HG02678 (cell line): ENCODE measurements at regions not wholly inside any gene's neighbourhood (a gene's known extent, or its start where the extent isn't known, plus 50 kb on each side); places are given as distances from the start of the nearest gene placed in this dataset.

Source experiments
- ATAC-seq: cut with Tn5 transposase; IDR thresholded peaks from one replicate; pipeline ENCODE4 v1.9.1; 2021; ENCODE audit warnings: mild to moderate bottlenecking, moderate library complexity; ENCODE audit not compliant: unreplicated experiment

- no peak for ATAC-seq
Measured at GRCh38 chr9:20065046-20065445, 276.2 kb upstream of the SLC24A2 start.

- ATAC-seq = no peak
Measured at GRCh38 chr9:20054734-20055133, 265.9 kb upstream of the SLC24A2 start.

GRCh38 chr9:20048985-20049384 is 260.1 kb upstream of the SLC24A2 start:
- ATAC-seq = no peak

- ATAC-seq = no peak
Measured at GRCh38 chr9:20048437-20048836, 259.6 kb upstream of the SLC24A2 start.

- no peak for ATAC-seq
Measured at GRCh38 chr9:20044686-20045085, 255.8 kb upstream of the SLC24A2 start.

GRCh38 chr9:20043461-20043860 is 254.6 kb upstream of the SLC24A2 start:
- ATAC-seq = no peak

- ATAC-seq = peak; percentile 71
Measured at GRCh38 chr9:20043035-20043434, 254.2 kb upstream of the SLC24A2 start.

GRCh38 chr9:20042128-20042711 is 253.4 kb upstream of the SLC24A2 start:
- ATAC-seq = no peak

- no peak for ATAC-seq
Measured at GRCh38 chr9:20041697-20042081, 252.9 kb upstream of the SLC24A2 start.

GRCh38 chr9:20040991-20041696 is 252.3 kb upstream of the SLC24A2 start:
- ATAC-seq = no peak

- no peak for ATAC-seq
Measured at GRCh38 chr9:20037699-20038098, 248.9 kb upstream of the SLC24A2 start.

GRCh38 chr9:20033511-20033910 is 244.7 kb upstream of the SLC24A2 start:
- ATAC-seq = no peak

- no peak for ATAC-seq
Measured at GRCh38 chr9:20032413-20033006, 243.7 kb upstream of the SLC24A2 start.

GRCh38 chr9:20031836-20032235 is 243.0 kb upstream of the SLC24A2 start:
- ATAC-seq = no peak

GRCh38 chr9:20030671-20031070 is 241.8 kb upstream of the SLC24A2 start:
- ATAC-seq = no peak

GRCh38 chr9:20030221-20030620 is 241.4 kb upstream of the SLC24A2 start:
- ATAC-seq = no peak

GRCh38 chr9:20028849-20029231 is 240.0 kb upstream of the SLC24A2 start:
- ATAC-seq = no peak

GRCh38 chr9:20028192-20028848 is 239.5 kb upstream of the SLC24A2 start:
- ATAC-seq = no peak

GRCh38 chr9:20023961-20024571 is 235.2 kb upstream of the SLC24A2 start:
- ATAC-seq = no peak

GRCh38 chr9:20023210-20023905 is 234.5 kb upstream of the SLC24A2 start:
- no peak for ATAC-seq

- no peak for ATAC-seq
Measured at GRCh38 chr9:20022410-20022809, 233.6 kb upstream of the SLC24A2 start.
